HCT116 (cell line): ENCODE measurements at regions not wholly inside any gene's neighbourhood (a gene's known extent, or its start where the extent isn't known, plus 50 kb on each side); places are given as distances from the start of the nearest gene placed in this dataset.

Source experiments
- ATAC-seq: fragments of 200-7000 bp; cut with Tn5 transposase; 2 replicates; pipeline ENCODE4 v1.9.1; 2020; ENCODE audit warnings: mild to moderate bottlenecking, moderate library complexity
- BruUV-seq: library from RNA; stranded (reverse); fragments of 400-500 nt; replicated peaks from 2 replicates; lab custom pipeline; 2021; lab: Mats Ljungman, UMichigan
- CTCF ChIA-PET: fragments of 300-600 bp; sonication (Branson Sonifier 250); formaldehyde crosslinking; loops from one replicate; lab custom pipeline; 2021; ENCODE audit warnings: antibody characterized with exemption; lab: Charles Lee
- POLR2A ChIA-PET: fragments of 300-600, 350-600 bp; sonication (Branson Sonifier 250); formaldehyde crosslinking; loops from one replicate; lab custom pipeline; 2021; ENCODE audit warnings: antibody characterized with exemption; lab: Charles Lee
- RAD21 ChIA-PET, 2 experiments: fragments of 300-600 bp; sonication (Branson Sonifier 250); formaldehyde crosslinking; loops; one replicate each; lab custom pipeline; 2023; ENCODE audit warnings: low total read pairs in 2 of 2; ENCODE audit not compliant: uncharacterized antibody in 2 of 2, unreplicated experiment in 2 of 2, low non-redundant PET in 1 of 2; lab: Charles Lee
- DNase-seq: peaks from one replicate; pipeline ENCODE4 v3.0.0-alpha.2; 2010; ENCODE audit warnings: low read depth, low spot score
- H2AFZ ChIP-seq: fragments of 200-600 bp; shearing (Covaris generic), sonication (generic); 2 replicates; pipeline ENCODE4 v1.6.1; 2017; ENCODE audit warnings: low read depth, mixed run types, mixed read lengths, antibody characterized with exemption, low read length; ENCODE audit not compliant: poor library complexity, severe bottlenecking
- H3K27ac ChIP-seq: 2 replicates; pipeline ENCODE4 v1.5.1; 2012; ENCODE audit warnings: low read depth, low read length
- H3K27me3 ChIP-seq: fragments of 200-600 bp; sonication (generic); 2 replicates; pipeline ENCODE4 v1.6.1; 2016; ENCODE audit warnings: mixed run types, low read length, mixed read lengths; ENCODE audit not compliant: insufficient read depth
- H3K36me3 ChIP-seq, 2 experiments: fragments of 200-500 bp in 1 of 2; fragments of 200-600 bp in 1 of 2; sonication (Bioruptor generic) in 1 of 2; sonication (generic) in 1 of 2; 2 replicates each; pipeline versions ENCODE4 v1.5.1 to v1.6.1; 2014 to 2016; ENCODE audit warnings: low read length in 2 of 2, inconsistent platforms in 1 of 2, mixed read lengths in 1 of 2, mixed run types in 1 of 2; ENCODE audit not compliant: insufficient read depth in 2 of 2, control insufficient read depth in 1 of 2
- H3K4me1 ChIP-seq, 2 experiments: fragments of 200-600 bp in 1 of 2; sonication (generic) in 1 of 2; 2 replicates each; pipeline versions ENCODE4 v1.5.1 to v1.6.1; 2012 to 2017; ENCODE audit warnings: low read length in 2 of 2, inconsistent platforms in 1 of 2, mild to moderate bottlenecking in 1 of 2, mixed read lengths in 1 of 2, mixed run types in 1 of 2, moderate library complexity in 1 of 2; ENCODE audit not compliant: insufficient read depth in 2 of 2, control insufficient read depth in 1 of 2
- H3K4me2 ChIP-seq: fragments of 200-600 bp; sonication (generic); 2 replicates; pipeline ENCODE4 v1.6.1; 2017; ENCODE audit warnings: mixed run types, low read length, mixed read lengths
- H3K4me3 ChIP-seq, 2 experiments: fragments of 200-600 bp in 1 of 2; sonication (generic) in 1 of 2; replicated peaks in 1 of 2; 2 replicates each; pipeline ENCODE4 v1.5.1; 2011 to 2016; ENCODE audit warnings: low read length in 2 of 2, control low read depth in 1 of 2, low read depth in 1 of 2, mild to moderate bottlenecking in 1 of 2, mixed read lengths in 1 of 2, mixed run types in 1 of 2
- H3K79me2 ChIP-seq: fragments of 200-600 bp; sonication (generic); 2 replicates; pipeline ENCODE4 v1.6.1; 2017; ENCODE audit warnings: mild to moderate bottlenecking, mixed run types, low read length, moderate library complexity, mixed read lengths; ENCODE audit not compliant: insufficient read depth
- H3K9ac ChIP-seq: fragments of 200-600 bp; sonication (generic); 2 replicates; pipeline ENCODE4 v1.6.1; 2016; ENCODE audit warnings: low read length, mixed read lengths
- H3K9me2 ChIP-seq: fragments of 200-600 bp; sonication (generic), shearing (Covaris generic); 2 replicates; pipeline ENCODE4 v1.6.1; 2017; ENCODE audit warnings: mixed run types, mild to moderate bottlenecking, moderate library complexity; ENCODE audit not compliant: insufficient read depth
- H3K9me3 ChIP-seq, 2 experiments: fragments of 200-500 bp in 1 of 2; fragments of 200-600 bp in 1 of 2; sonication (Bioruptor generic) in 1 of 2; sonication (generic) in 1 of 2; 2 replicates each; pipeline ENCODE4 v1.6.1; 2014 to 2017; ENCODE audit warnings: low read length in 2 of 2, mixed read lengths in 2 of 2, inconsistent platforms in 1 of 2, low read depth in 1 of 2, mild to moderate bottlenecking in 1 of 2, mixed run types in 1 of 2, moderate library complexity in 1 of 2; ENCODE audit not compliant: control insufficient read depth in 1 of 2, insufficient read depth in 1 of 2
- H4K20me1 ChIP-seq: fragments of 200-600 bp; sonication (generic), shearing (Covaris generic); 2 replicates; pipeline ENCODE4 v1.6.1; 2017; ENCODE audit warnings: mixed run types, mild to moderate bottlenecking, moderate library complexity; ENCODE audit not compliant: insufficient read depth
- ATF3 ChIP-seq: IDR thresholded peaks from 2 replicates; pipeline ENCODE4 v1.6.1; 2012
- CBX3 ChIP-seq: IDR thresholded peaks from 2 replicates; pipeline ENCODE4 v1.6.1; 2012; ENCODE audit warnings: low read depth
- CEBPB ChIP-seq: IDR thresholded peaks from 2 replicates; pipeline ENCODE4 v1.6.1; 2012; ENCODE audit warnings: low read depth
- EGR1 ChIP-seq: IDR thresholded peaks from 2 replicates; pipeline ENCODE4 v1.6.1; 2012; ENCODE audit warnings: low read depth
- ELF1 ChIP-seq: IDR thresholded peaks from 2 replicates; pipeline ENCODE4 v1.6.1; 2012; ENCODE audit warnings: low read depth, borderline replicate concordance
- EZH2 ChIP-seq: fragments of 200-600 bp; sonication (generic); IDR thresholded peaks from 2 replicates; pipeline ENCODE4 v1.6.1; 2017; ENCODE audit warnings: antibody characterized with exemption, mixed run types
- EZH2phosphoT487 ChIP-seq: fragments of 200-600 bp; IDR thresholded peaks from 2 replicates; pipeline ENCODE4 v1.6.1; 2018; ENCODE audit warnings: antibody characterized with exemption, borderline replicate concordance
- FOSL1 ChIP-seq: IDR thresholded peaks from 2 replicates; pipeline ENCODE4 v1.6.1; 2012; ENCODE audit warnings: low read depth
- JUND ChIP-seq: IDR thresholded peaks from 2 replicates; pipeline ENCODE4 v1.6.1; 2012
- MAX ChIP-seq: IDR thresholded peaks from 2 replicates; pipeline ENCODE4 v1.6.1; 2012
- POLR2A ChIP-seq: IDR thresholded peaks from 2 replicates; pipeline ENCODE4 v1.7.0; 2011; ENCODE audit warnings: borderline replicate concordance; ENCODE audit not compliant: insufficient read depth, insufficient read length; ENCODE audit errors: extremely low read depth
- POLR2AphosphoS5 ChIP-seq: IDR thresholded peaks from 2 replicates; pipeline ENCODE4 v1.6.1; 2011; ENCODE audit warnings: mild to moderate bottlenecking, low read depth, low read length, moderate library complexity
- RAD21 ChIP-seq: IDR thresholded peaks from 2 replicates; pipeline ENCODE4 v1.6.1; 2012; ENCODE audit warnings: low read depth, mild to moderate bottlenecking
- SP1 ChIP-seq: IDR thresholded peaks from 2 replicates; pipeline ENCODE4 v1.6.1; 2012; ENCODE audit warnings: low read depth
- SRF ChIP-seq: IDR thresholded peaks from 2 replicates; pipeline ENCODE4 v1.6.1; 2012; ENCODE audit warnings: low read depth
- YY1 ChIP-seq: IDR thresholded peaks from 2 replicates; pipeline ENCODE4 v1.6.1; 2011; ENCODE audit warnings: low read length, low read depth, moderate library complexity, mild to moderate bottlenecking; ENCODE audit not compliant: insufficient replicate concordance; ENCODE audit errors: extremely low read depth
- ZBTB33 ChIP-seq: IDR thresholded peaks from 2 replicates; pipeline ENCODE4 v1.6.1; 2011; ENCODE audit warnings: mild to moderate bottlenecking, low read length, moderate library complexity; ENCODE audit not compliant: insufficient replicate concordance; ENCODE audit errors: extremely low read depth
- ZFX ChIP-seq: fragments of 450-650 bp; IDR thresholded peaks from 2 replicates; pipeline ENCODE4 v1.6.1; 2017
- ZNF274 ChIP-seq: fragments of 200-500 bp; sonication (Bioruptor generic); IDR thresholded peaks from 2 replicates; pipeline ENCODE4 v1.6.1; 2014; ENCODE audit warnings: mild to moderate bottlenecking, low read depth, low read length, inconsistent platforms
- intact Hi-C: fragments of 100-400 bp; cut with micrococcal nuclease; formaldehyde crosslinking; loops from 2 replicates; pipeline ENCODE4 v1.10.0; 2022

- no peak overlapping the region for H3K4me2 ChIP-seq
- peaks cover 9% of the 10 kb centered on the region for H3K27me3 ChIP-seq
- H3K9me2 ChIP-seq: no peaks in the 10 kb centered on the region
- no peaks in the 10 kb centered on the region for H4K20me1 ChIP-seq
- TF ChIP-seq CEBPB (no peak), MAX (no peak), CBX3 (no peak), JUND (no peak), YY1 (no peak), EZH2phosphoT487 (no peak), POLR2AphosphoS5 (no peak), EGR1 (no peak), ATF3 (no peak), ZNF274 (no peak), POLR2A (no peak), SRF (no peak), ZBTB33 (no peak), FOSL1 (no peak), ZFX (no peak), EZH2 (no peak), SP1 (no peak), ELF1 (no peak), RAD21 (no peak)
- H3K27ac ChIP-seq: no peak overlapping the region
- no peaks in the 10 kb centered on the region for H3K79me2 ChIP-seq
- H2AFZ ChIP-seq: no peak overlapping the region
- no peaks in the 10 kb centered on the region for H3K9me3 ChIP-seq
- RAD21 ChIA-PET: no interaction called here
- H3K4me1 ChIP-seq: no peaks in the 10 kb centered on the region
- no peaks in the 10 kb centered on the region for H3K36me3 ChIP-seq
- no peak overlapping the region for H3K4me3 ChIP-seq
- intact Hi-C loops: no loop called here
- no peak overlapping the region for H3K9ac ChIP-seq
- ATAC-seq (no peak), DNase-seq (no peak)
- CTCF ChIA-PET: no interaction called here
- BruUV-seq: no TSS peak
- POLR2A ChIA-PET: no interaction called here
Measured at GRCh38 chr6:50120300-50120699, 70.6 kb upstream of the DEFB112 start.
